GM12872 (cell line): ENCODE measurements at regions not wholly inside any gene's neighbourhood (a gene's known extent, or its start where the extent isn't known, plus 50 kb on each side); places are given as distances from the start of the nearest gene placed in this dataset.

Experiments used
- TF ChIP-seq, protein P1 (sequence below): IDR thresholded peaks from 3 replicates; pipeline ENCODE4 v1.5.1; 2011; ENCODE audit warnings: low read depth, mild to moderate bottlenecking, low read length, moderate library complexity; ENCODE audit not compliant: insufficient read depth

DNA sequence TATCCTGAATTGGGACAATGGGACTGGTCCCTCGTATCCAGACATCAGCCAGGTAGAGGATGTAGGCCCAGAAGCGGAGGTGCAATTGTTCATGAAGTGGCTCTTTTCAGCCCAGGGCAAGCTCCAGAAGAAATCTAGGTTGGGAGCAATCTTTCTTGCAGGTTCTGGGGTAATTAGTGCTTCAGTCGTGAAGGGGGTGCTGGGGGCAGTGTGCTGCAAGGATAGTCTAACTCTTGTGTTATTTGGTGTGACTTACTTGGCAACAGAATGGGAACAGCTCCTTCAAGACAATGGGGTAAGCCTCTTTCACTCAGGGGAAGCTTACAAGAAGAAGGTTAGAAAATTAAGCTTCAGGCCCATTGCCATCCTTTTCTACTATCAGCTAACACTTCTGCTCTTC, 273.0 kb downstream of the DIPK2A start:
- TF ChIP-seq, protein P1, sequence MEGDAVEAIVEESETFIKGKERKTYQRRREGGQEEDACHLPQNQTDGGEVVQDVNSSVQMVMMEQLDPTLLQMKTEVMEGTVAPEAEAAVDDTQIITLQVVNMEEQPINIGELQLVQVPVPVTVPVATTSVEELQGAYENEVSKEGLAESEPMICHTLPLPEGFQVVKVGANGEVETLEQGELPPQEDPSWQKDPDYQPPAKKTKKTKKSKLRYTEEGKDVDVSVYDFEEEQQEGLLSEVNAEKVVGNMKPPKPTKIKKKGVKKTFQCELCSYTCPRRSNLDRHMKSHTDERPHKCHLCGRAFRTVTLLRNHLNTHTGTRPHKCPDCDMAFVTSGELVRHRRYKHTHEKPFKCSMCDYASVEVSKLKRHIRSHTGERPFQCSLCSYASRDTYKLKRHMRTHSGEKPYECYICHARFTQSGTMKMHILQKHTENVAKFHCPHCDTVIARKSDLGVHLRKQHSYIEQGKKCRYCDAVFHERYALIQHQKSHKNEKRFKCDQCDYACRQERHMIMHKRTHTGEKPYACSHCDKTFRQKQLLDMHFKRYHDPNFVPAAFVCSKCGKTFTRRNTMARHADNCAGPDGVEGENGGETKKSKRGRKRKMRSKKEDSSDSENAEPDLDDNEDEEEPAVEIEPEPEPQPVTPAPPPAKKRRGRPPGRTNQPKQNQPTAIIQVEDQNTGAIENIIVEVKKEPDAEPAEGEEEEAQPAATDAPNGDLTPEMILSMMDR: 0 out of 3 replicates have a peak, but pooled peaks have one; percentile 9

DNA sequence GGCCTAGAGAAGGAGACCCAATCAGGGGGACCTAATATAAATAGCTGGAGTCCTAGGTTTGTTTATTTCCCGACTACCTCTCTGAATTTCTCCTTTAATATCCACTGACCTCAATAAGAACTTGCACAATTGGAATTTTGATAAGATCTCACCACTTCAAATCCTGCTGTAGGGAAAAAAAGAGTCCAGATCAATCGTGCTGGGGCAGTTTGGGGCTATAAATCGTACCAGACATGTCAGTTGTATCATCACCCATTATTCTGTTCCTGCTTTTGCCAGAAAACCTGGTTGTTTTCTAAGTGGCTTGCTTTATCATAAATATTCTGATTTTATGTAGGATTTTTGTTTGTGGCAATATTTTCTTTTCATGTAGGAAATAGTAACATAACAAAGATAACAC, 281.3 kb downstream of the DIPK2A start:
- TF ChIP-seq, protein P1: no peak

DNA sequence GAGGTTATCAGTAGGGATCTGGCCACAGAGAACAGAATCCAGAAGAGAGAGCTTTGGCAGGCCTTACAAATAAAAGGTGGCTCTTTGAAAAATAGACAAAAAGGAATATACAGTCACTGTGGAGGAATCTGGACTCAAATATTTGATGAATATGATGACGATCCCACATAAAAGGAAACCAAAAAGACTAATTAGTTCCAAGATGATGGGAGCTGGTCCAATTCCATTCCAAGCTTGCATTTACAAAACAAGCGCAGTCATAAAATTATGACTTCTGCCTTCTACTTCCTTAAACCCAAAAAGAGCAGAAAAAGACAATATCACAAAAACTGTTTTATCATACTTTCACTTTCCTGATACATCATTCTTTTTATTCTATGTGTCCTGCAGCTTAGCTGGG, 285.8 kb downstream of the DIPK2A start:
- TF ChIP-seq, protein P1: no peak

DNA sequence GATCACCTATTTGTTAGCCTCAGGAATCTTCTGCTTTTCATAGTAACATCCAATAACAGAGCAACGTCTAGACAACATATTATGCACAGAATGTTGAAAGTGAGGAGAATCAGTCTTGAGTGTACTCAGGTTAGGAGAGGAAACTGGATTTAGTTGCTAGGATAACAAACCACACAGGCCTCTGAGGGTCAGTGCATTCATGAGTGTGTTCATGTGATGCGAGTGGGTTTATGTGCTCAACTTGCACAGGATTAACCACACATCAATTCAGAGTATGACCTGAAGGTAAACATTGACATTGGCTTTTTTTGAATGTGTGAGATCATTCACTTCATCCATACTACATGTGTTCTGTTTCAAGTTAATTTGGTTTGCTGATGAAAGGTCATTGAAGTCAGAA, 287.6 kb downstream of the DIPK2A start:
- TF ChIP-seq, protein P1: no peak

DNA sequence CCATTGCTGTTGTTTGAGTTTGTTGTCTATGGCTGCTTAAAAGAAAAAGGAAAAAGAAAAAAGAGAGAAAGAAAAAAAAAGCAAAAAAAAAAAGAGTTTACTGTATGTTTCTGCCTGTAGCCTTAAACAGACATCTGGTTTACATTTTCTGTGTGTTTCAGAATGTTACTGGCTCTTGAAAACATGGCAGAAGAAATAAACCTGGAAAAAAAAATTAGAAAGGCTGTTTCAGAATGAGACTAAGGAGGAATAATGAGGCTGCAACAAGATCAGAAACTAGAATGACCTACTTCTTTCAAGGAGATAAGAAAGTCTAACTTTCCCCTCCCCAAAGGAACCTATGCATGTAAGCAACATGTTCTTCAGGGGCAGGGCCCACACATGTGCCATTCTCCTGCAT, 292.1 kb downstream of the DIPK2A start:
- TF ChIP-seq, protein P1: no peak

DNA sequence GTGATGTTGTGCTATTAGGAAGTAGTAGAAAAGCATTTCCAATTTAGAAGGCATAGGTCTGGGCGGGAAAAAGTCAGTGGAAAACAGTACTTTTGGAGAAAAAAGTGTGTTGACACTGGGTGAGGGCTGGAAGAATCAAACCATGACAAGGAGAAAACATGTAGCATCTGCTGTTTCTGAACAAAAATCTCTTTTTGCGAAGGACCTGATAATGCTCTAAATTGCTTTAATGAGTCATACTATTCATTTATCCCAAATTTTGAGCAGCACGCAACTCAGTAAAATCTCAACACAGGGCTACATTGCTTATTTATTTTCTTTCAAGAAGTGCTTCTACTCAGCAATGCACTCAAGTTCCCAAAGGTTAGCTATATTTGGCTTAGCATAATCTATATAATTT, 292.7 kb downstream of the DIPK2A start:
- TF ChIP-seq, protein P1: no peak

DNA sequence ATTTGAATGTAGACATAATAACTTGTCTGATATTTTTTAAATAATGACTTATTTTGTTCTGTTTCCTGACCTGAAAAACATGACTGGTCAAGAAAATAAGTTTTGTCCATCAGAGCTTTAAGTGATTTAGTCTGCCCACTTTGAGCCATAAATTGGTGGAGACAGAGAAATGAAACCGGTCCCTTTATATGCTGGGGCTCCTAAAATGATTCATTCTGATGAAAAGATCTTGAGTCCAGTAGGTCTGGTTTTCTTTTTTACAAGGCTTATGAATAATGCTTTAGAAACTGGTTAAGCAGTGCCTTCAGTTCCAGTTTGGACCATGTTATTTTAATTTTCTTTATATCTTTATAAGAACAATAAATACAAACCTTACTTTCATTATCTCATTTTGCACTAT, 293.2 kb downstream of the DIPK2A start:
- TF ChIP-seq, protein P1: no peak
